PC-9 (cell line): ENCODE measurements at regions not wholly inside any gene's neighbourhood (a gene's known extent, or its start where the extent isn't known, plus 50 kb on each side); places are given as distances from the start of the nearest gene placed in this dataset.

Experiments used
- EZH2 ChIP-seq: fragments of 200-600 bp; sonication (generic); IDR thresholded peaks from 2 replicates; pipeline ENCODE4 v1.8.0; 2017; ENCODE audit warnings: antibody characterized with exemption, low read depth
- TF ChIP-seq, protein P1 (sequence below): fragments of 200-600 bp; sonication (generic); conservative IDR thresholded peaks from 2 replicates; pipeline ENCODE4 v1.6.1; 2017; ENCODE audit warnings: mixed run types, antibody characterized with exemption, mild to moderate bottlenecking, moderate library complexity

DNA sequence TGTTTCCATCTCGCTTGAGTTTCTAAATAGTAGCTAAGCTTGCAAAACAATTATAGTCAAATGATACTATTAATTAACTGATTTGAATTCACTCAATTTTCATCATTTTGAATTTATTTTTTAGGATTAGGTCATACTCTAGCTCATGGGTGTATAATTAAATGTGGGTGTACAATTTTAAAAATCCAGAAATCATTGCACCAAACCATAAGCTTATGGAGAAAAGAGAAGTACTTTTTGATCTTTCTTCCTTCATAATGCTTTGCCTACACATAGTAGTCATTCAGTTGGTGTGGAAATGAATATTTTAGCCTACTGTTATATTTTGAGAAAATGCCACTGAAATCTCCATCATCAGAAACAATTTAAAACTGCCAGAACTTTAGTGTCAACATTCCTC lies 175.1 kb downstream of the CD47 start:
- TF ChIP-seq, protein P1, sequence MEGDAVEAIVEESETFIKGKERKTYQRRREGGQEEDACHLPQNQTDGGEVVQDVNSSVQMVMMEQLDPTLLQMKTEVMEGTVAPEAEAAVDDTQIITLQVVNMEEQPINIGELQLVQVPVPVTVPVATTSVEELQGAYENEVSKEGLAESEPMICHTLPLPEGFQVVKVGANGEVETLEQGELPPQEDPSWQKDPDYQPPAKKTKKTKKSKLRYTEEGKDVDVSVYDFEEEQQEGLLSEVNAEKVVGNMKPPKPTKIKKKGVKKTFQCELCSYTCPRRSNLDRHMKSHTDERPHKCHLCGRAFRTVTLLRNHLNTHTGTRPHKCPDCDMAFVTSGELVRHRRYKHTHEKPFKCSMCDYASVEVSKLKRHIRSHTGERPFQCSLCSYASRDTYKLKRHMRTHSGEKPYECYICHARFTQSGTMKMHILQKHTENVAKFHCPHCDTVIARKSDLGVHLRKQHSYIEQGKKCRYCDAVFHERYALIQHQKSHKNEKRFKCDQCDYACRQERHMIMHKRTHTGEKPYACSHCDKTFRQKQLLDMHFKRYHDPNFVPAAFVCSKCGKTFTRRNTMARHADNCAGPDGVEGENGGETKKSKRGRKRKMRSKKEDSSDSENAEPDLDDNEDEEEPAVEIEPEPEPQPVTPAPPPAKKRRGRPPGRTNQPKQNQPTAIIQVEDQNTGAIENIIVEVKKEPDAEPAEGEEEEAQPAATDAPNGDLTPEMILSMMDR: no peak
- TF ChIP-seq EZH2: no peak
